ENCODE measurements at regions not wholly inside any gene's neighbourhood (a gene's known extent, or its start where the extent isn't known, plus 50 kb on each side); places are given as distances from the start of the nearest gene placed in this dataset.

DNA sequence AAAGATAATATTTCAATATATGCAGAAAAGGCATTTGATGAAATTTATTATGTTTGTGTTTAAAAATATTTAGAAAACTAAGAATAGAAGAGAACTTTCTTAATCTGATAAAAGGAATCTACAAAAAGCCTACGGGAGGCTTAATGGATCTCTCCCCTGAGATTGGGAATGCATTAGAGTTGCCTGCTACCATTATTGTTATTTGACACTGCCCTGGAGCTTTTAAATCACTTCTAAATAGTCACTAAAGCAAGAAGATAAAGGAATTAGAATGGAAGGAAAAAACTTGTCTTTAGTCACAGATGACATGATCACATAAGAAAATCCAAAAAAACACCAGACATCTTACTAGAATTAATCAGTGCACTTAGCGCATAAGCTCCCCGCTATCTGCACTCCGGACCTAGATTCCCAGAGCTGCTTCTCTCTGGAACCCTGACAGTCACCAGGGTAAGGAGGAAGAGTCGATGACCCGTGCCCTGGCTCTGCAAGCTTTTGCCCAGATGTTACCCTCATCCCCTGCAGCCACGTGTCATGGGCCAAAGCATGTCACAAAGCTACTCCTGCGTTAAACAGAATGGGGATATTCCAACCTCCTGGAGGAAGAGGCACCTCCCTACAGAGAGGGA, 97.1 kb downstream of the MINAR1 start:
- TF ChIP-seq EP300 (IDR thresholded peaks at IDR 0.05; ENCODE audit: borderline replicate concordance) (no peak), YY1 (IDR thresholded peaks at IDR 0.05; ENCODE audit: low read depth) (no peak)

All from Ishikawa (cell line).